ENCODE measurements at regions not wholly inside any gene's neighbourhood (a gene's known extent, or its start where the extent isn't known, plus 50 kb on each side); places are given as distances from the start of the nearest gene placed in this dataset.

GRCh38 chr17:13070732-13071131 lies 52.9 kb upstream of the ELAC2 start:
- intact Hi-C loops (cut with micrococcal nuclease), result no loop called here
- H3K4me1 Mint-ChIP-seq (ENCODE audit: insufficient read depth, unreplicated experiment), result peaks cover 6% of the 10 kb centered on the region

DNA sequence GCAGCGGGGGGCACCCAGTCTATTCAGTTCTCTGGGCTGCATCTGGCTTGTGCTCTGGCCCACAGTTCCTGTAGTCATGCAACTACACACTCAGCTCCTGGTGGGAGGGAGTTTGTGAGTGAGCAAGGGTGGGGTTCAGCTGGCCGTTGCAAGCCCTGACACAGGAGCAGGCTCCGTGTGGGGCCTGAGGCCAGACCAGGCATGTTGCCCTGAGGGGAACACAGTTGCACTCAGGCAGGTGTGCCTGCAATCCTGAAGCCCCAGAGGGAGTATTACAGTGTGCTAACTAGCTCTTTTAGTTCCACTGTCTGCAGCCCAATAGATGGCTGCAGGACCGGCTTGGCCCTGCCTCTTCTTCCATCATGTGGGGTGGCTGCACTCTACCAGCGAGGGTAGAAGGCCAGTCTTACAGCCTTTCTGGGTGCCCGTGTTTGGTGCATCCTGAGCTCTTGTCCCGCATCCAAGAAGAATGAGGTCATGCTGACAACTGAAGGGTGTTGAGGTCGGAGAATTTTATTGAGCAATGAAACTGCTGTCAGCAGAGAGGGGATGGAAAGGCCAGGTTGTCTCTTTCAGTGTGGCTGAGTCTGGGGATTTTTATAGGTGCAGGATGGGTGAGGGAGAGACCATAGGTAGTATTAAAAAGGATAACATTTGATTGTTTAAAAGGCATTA lies 49.9 kb upstream of the ELAC2 start:
- no peaks in the 10 kb centered on the region for H3K4me1 Mint-ChIP-seq (ENCODE audit: insufficient read depth, unreplicated experiment)
- intact Hi-C loops (cut with micrococcal nuclease), result no loop called here
- H3K4me3 Mint-ChIP-seq (ENCODE audit: unreplicated experiment), result no peak overlapping the region
- H3K27ac Mint-ChIP-seq (ENCODE audit: low read depth, unreplicated experiment), result no peak overlapping the region
- no peak for TF ChIP-seq CTCF (IDR thresholded peaks at IDR 0.05; ENCODE audit: unreplicated experiment)
- H3K9me3 Mint-ChIP-seq (ENCODE audit: unreplicated experiment), result no peaks in the 10 kb centered on the region
- DNase-seq (ENCODE audit: unreplicated experiment), result no peak
- BruUV-seq (replicated peaks), result no TSS peak
- H3K36me3 Mint-ChIP-seq (ENCODE audit: insufficient read depth, unreplicated experiment), result no peaks in the 10 kb centered on the region
- peaks cover 52% of the 10 kb centered on the region for H3K27me3 Mint-ChIP-seq (ENCODE audit: insufficient read depth, unreplicated experiment)
- ChIA-PET POLR2A (no interaction called here), CTCF (interaction anchor here (0.9 to 3.0 kb wide), 3 partner anchors 13 to 37 kb away, joined by 3 to 14 read pairs (median 3); no protein-coding TSS in a partner anchor)

More at GRCh38 chr17:13070732-13071131, 52.9 kb upstream of the ELAC2 start:
- Mint-ChIP-seq H3K27me3 (ENCODE audit: insufficient read depth, unreplicated experiment) (peaks cover 31% of the 10 kb centered on the region), H3K27ac (ENCODE audit: low read depth, unreplicated experiment) (no peak overlapping the region), H3K36me3 (ENCODE audit: insufficient read depth, unreplicated experiment) (no peaks in the 10 kb centered on the region), H3K4me3 (ENCODE audit: unreplicated experiment) (no peak overlapping the region), H3K9me3 (ENCODE audit: unreplicated experiment) (no peaks in the 10 kb centered on the region)
- no TSS peak for BruUV-seq (replicated peaks)
- no peak for DNase-seq (ENCODE audit: unreplicated experiment)
- no peak for TF ChIP-seq CTCF (IDR thresholded peaks at IDR 0.05; ENCODE audit: unreplicated experiment)
- CTCF ChIA-PET, result interaction anchor here (1.0 to 3.0 kb wide), 2 partner anchors 40 to 43 kb away, joined by 3 to 14 read pairs; no protein-coding TSS in a partner anchor
- POLR2A ChIA-PET, result no interaction called here
